ENCODE measurements at regions not wholly inside any gene's neighbourhood (a gene's known extent, or its start where the extent isn't known, plus 50 kb on each side); places are given as distances from the start of the nearest gene placed in this dataset.

- no peak overlapping the region for H3K4me3 ChIP-seq (ENCODE audit: low read depth, low read length)
- no peak for DNase-seq (ENCODE audit: low read depth)
- no peak for TF ChIP-seq CTCF (IDR thresholded peaks at IDR 0.05; ENCODE audit: insufficient read depth, low read depth, low read length, missing control alignments)
Observed at GRCh38 chr9:135287627-135288026, 192.0 kb upstream of the PPP1R26 start.

GRCh38 chr9:135288054-135288453 lies 191.5 kb upstream of the PPP1R26 start:
- no peak for TF ChIP-seq CTCF (IDR thresholded peaks at IDR 0.05; ENCODE audit: insufficient read depth, low read depth, low read length, missing control alignments)
- DNase-seq (ENCODE audit: low read depth), result no peak
- no peak overlapping the region for H3K4me3 ChIP-seq (ENCODE audit: low read depth, low read length)

- TF ChIP-seq CTCF (IDR thresholded peaks at IDR 0.05; ENCODE audit: insufficient read depth, low read depth, low read length, missing control alignments), result no peak
- H3K4me3 ChIP-seq (ENCODE audit: low read depth, low read length), result no peak overlapping the region
- no peak for DNase-seq (ENCODE audit: low read depth)
Observed at GRCh38 chr9:135289081-135289491, 190.5 kb upstream of the PPP1R26 start.

- no peak for TF ChIP-seq CTCF (IDR thresholded peaks at IDR 0.05; ENCODE audit: insufficient read depth, low read depth, low read length, missing control alignments)
- no peak overlapping the region for H3K4me3 ChIP-seq (ENCODE audit: low read depth, low read length)
- no peak for DNase-seq (ENCODE audit: low read depth)
Observed at GRCh38 chr9:135290086-135290485, 189.5 kb upstream of the PPP1R26 start.

GRCh38 chr9:135290566-135290965 lies 189.0 kb upstream of the PPP1R26 start:
- no peak for DNase-seq (ENCODE audit: low read depth)
- TF ChIP-seq CTCF (IDR thresholded peaks at IDR 0.05; ENCODE audit: insufficient read depth, low read depth, low read length, missing control alignments), result no peak
- no peak overlapping the region for H3K4me3 ChIP-seq (ENCODE audit: low read depth, low read length)

GRCh38 chr9:135291165-135291564 lies 188.4 kb upstream of the PPP1R26 start:
- TF ChIP-seq CTCF (IDR thresholded peaks at IDR 0.05; ENCODE audit: insufficient read depth, low read depth, low read length, missing control alignments), result no peak
- H3K4me3 ChIP-seq (ENCODE audit: low read depth, low read length), result no peak overlapping the region
- DNase-seq (ENCODE audit: low read depth), result no peak

GRCh38 chr9:135294836-135295235 lies 184.7 kb upstream of the PPP1R26 start:
- DNase-seq (ENCODE audit: low read depth), result no peak
- H3K4me3 ChIP-seq (ENCODE audit: low read depth, low read length), result no peak overlapping the region
- TF ChIP-seq CTCF (IDR thresholded peaks at IDR 0.05; ENCODE audit: insufficient read depth, low read depth, low read length, missing control alignments), result no peak
